Neutrophil (primary cell): ENCODE measurements at regions not wholly inside any gene's neighbourhood (a gene's known extent, or its start where the extent isn't known, plus 50 kb on each side); places are given as distances from the start of the nearest gene placed in this dataset.

Experiments used
- H3K27ac ChIP-seq: fragments of 200-600 bp; sonication (generic); 2 replicates; pipeline ENCODE4 v1.5.1; 2016; ENCODE audit warnings: mild to moderate bottlenecking, moderate library complexity
- H3K27me3 ChIP-seq: fragments of 200-600 bp; sonication (generic); 2 replicates; pipeline ENCODE4 v1.6.0; 2016; ENCODE audit warnings: mild to moderate bottlenecking
- H3K36me3 ChIP-seq: fragments of 200-600 bp; sonication (generic); 2 replicates; pipeline ENCODE4 v1.5.1; 2017
- H3K4me1 ChIP-seq, 2 experiments: fragments of 200-600 bp in 1 of 2; sonication (generic) in 1 of 2; 1 replicate in 1 of 2; 2 replicates in 1 of 2; pipeline versions ENCODE4 v1.5.1 to v1.6.1; 2013 to 2016; ENCODE audit warnings: low read depth in 1 of 2, low read length in 1 of 2, mild to moderate bottlenecking in 1 of 2, moderate library complexity in 1 of 2; ENCODE audit not compliant: control insufficient read depth in 1 of 2, insufficient read depth in 1 of 2
- H3K4me3 ChIP-seq, 2 experiments: fragments of 200-600 bp in 1 of 2; sonication (generic) in 1 of 2; 1 replicate in 1 of 2; 2 replicates in 1 of 2; pipeline ENCODE4 v1.5.1; 2013 to 2016; ENCODE audit warnings: low read depth in 1 of 2, low read length in 1 of 2, mild to moderate bottlenecking in 1 of 2, moderate library complexity in 1 of 2
- H3K9me3 ChIP-seq: fragments of 200-600 bp; sonication (generic); 2 replicates; pipeline ENCODE4 v1.5.1; 2016
- TF ChIP-seq, protein P1 (sequence below): fragments of 200-600 bp; sonication (generic); IDR thresholded peaks from 2 replicates; pipeline ENCODE4 v1.5.1; 2016; ENCODE audit warnings: antibody characterized with exemption

DNA sequence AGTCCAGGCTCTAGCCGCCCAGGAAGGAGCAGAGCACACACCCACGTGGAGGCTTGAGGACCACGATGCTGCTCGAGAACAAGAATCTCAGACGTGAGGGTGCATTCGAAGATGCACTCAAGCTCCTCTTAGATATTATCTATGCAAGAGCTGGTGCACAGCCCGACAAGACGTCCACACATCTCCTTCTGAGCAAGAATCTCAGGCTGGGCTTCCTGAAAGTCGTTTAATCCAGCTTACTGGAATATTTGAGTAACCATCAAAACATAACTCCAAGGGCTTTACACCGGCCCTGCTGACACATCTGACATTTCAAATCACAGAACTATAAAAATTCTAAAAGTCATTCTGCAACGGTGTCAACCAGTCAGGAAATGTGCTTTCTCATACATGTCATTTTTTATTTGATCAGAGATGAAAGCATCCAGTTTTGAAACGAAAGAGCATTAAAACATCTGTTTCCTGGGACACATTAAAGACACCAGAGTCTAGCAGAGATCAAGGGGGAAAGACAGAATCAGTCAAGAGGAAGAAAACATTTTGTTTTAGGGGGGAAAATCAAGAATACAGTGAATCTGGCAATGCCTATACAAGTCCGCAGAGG lies 177.7 kb upstream of the IRS2 start:
- Histone ChIP-seq H3K27ac (no peak overlapping the region), H3K36me3 (no peaks in the 10 kb centered on the region), H3K9me3 (no peaks in the 10 kb centered on the region), H3K4me1 (no peaks in the 10 kb centered on the region), H3K27me3 (peaks cover 5% of the 10 kb centered on the region), H3K4me3 (no peak overlapping the region)
- TF ChIP-seq, protein P1, sequence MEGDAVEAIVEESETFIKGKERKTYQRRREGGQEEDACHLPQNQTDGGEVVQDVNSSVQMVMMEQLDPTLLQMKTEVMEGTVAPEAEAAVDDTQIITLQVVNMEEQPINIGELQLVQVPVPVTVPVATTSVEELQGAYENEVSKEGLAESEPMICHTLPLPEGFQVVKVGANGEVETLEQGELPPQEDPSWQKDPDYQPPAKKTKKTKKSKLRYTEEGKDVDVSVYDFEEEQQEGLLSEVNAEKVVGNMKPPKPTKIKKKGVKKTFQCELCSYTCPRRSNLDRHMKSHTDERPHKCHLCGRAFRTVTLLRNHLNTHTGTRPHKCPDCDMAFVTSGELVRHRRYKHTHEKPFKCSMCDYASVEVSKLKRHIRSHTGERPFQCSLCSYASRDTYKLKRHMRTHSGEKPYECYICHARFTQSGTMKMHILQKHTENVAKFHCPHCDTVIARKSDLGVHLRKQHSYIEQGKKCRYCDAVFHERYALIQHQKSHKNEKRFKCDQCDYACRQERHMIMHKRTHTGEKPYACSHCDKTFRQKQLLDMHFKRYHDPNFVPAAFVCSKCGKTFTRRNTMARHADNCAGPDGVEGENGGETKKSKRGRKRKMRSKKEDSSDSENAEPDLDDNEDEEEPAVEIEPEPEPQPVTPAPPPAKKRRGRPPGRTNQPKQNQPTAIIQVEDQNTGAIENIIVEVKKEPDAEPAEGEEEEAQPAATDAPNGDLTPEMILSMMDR: no peak

DNA sequence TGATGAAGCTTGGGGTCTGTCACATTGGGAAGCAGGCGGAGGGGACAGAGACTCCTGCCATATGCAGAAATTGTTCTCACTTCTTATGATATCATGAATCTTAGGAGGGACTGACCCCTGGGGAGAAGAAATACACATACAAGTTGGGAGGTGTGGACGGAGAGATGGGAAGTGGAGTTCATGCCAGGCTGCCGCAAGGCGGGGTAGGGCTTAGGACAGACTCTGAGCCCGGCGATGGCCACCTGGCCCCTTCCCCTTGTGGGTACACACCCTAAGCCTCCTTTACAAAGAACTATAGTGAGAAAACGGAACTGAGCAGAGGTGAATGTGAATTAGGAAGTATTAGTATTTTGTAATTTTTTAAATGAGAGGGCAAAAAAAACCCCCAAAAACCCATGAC lies 177.0 kb upstream of the IRS2 start:
- no peaks in the 10 kb centered on the region for H3K36me3 ChIP-seq
- H3K9me3 ChIP-seq: no peaks in the 10 kb centered on the region
- peaks cover 5% of the 10 kb centered on the region for H3K27me3 ChIP-seq
- H3K27ac ChIP-seq: no peak overlapping the region
- H3K4me3 ChIP-seq: no peak overlapping the region
- H3K4me1 ChIP-seq: no peaks in the 10 kb centered on the region
- TF ChIP-seq, protein P1: no peak

DNA sequence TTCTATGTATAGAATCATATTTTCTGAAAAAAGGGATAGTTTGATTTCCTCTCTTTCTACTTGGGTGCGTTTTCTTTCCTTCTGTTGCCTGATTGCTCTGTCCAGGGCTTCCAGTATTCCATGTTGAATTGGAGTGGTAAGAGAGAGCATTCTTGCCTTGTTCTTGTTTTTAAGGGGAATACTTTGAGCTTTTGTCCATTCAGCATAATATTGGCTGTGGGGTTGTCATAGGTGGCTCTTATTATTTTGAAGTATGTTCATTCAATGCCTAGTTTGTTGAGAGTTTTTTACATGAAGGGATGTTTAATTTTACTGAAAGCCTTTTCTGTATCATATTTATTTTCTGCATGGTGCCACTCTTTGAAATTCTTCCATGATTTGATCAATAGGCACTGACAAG lies 173.5 kb upstream of the IRS2 start:
- no peak overlapping the region for H3K27ac ChIP-seq
- peaks cover 5% of the 10 kb centered on the region for H3K27me3 ChIP-seq
- TF ChIP-seq, protein P1: no peak

DNA sequence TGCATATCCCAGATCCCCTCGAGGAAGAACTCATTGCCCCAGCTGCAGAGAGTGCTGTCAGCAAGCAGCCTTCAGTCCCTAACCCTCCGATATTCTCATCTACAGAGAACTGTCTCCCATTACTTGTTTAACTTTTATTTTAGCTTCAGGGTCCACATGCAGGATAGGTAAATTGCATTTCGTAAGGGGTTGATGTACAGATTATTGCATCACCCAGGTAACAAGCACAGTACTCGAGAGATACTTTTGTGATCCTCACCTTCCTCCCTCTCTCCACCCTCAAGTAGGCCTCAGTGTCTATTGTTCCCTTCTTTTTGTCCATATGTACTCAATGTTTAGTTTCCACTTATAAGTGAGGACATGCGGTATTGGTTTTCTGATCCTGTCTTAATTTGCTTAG lies 171.5 kb upstream of the IRS2 start:
- no peaks in the 10 kb centered on the region for H3K36me3 ChIP-seq
- TF ChIP-seq, protein P1: no peak
- H3K9me3 ChIP-seq: no peaks in the 10 kb centered on the region
- peaks cover 5% of the 10 kb centered on the region for H3K27me3 ChIP-seq
- no peak overlapping the region for H3K27ac ChIP-seq
- H3K4me3 ChIP-seq: no peak overlapping the region
- H3K4me1 ChIP-seq: no peaks in the 10 kb centered on the region

More for the DNA sequence above, 173.5 kb upstream of the IRS2 start:
- Histone ChIP-seq H3K4me3 (no peak overlapping the region), H3K9me3 (no peaks in the 10 kb centered on the region), H3K36me3 (no peaks in the 10 kb centered on the region), H3K4me1 (no peaks in the 10 kb centered on the region)

DNA sequence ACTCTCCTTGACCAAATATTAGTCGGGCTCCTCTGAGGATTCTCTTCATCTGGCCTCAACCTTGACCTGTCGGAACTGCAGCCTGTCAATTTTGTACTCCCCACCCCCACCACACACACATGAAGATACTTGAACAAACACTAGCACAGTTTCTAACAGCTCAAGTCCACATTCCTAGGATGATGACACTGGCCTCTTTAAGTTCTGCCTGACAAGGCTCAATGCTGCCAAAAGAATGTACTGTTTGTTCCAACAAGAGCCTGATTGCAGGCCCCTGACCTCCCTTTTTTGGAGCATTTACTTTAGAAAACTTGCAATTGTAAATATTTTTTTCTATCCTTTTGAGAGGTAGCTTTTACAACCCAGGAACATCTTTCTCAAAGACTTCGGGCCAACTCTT lies 169.2 kb upstream of the IRS2 start:
- Histone ChIP-seq H3K4me1 (no peaks in the 10 kb centered on the region), H3K36me3 (no peaks in the 10 kb centered on the region), H3K27me3 (no peaks in the 10 kb centered on the region), H3K27ac (no peak overlapping the region), H3K4me3 (no peak overlapping the region), H3K9me3 (no peaks in the 10 kb centered on the region)
- TF ChIP-seq, protein P1: no peak

DNA sequence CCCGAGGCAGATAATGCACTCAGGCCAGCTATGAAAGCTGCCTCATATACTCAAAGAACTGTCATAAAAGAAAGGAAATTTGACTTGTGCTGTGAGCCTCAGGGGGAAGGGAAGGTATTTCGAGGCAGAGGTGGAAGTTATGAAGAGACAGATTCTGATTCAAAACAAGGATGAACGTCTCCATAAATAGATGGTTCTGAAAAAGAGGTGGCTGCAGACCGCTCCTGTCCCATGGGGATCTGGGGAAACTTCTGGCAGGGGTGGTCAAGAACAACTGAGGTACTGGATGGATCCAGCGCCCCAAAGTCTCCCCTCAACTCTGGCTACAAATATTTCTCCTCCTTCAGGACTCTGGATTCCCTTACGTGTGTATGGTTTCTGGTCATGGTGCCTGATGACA lies 168.1 kb upstream of the IRS2 start:
- TF ChIP-seq, protein P1: no peak
- Histone ChIP-seq H3K27me3 (no peaks in the 10 kb centered on the region), H3K9me3 (no peaks in the 10 kb centered on the region), H3K27ac (no peak overlapping the region), H3K4me3 (no peak overlapping the region), H3K4me1 (no peaks in the 10 kb centered on the region), H3K36me3 (no peaks in the 10 kb centered on the region)
